IgD-negative memory B cell (primary cell): ENCODE measurements at regions not wholly inside any gene's neighbourhood (a gene's known extent, or its start where the extent isn't known, plus 50 kb on each side); places are given as distances from the start of the nearest gene placed in this dataset.
"Not testable (repeated sequence)": the region's sequence is repeated elsewhere in the genome, so short reads cannot be mapped to it uniquely, and the experiment has no call there.

Source experiments
- H3K27ac Mint-ChIP-seq, 3 donors: one replicate each; pipeline ENCODE4 v1.8.0; 2020 to 2022; ENCODE audit warnings: mild to moderate bottlenecking in 3 of 3, mixed read lengths in 3 of 3, moderate library complexity in 1 of 3
- H3K27me3 Mint-ChIP-seq: one replicate; pipeline ENCODE4 v1.8.0; 2021; ENCODE audit warnings: mixed read lengths
- H3K36me3 Mint-ChIP-seq: one replicate; pipeline ENCODE4 v1.8.0; 2020; ENCODE audit warnings: mild to moderate bottlenecking, mixed read lengths
- H3K4me1 Mint-ChIP-seq, 3 donors: one replicate each; pipeline ENCODE4 v1.8.0; 2020 to 2022; ENCODE audit warnings: mixed read lengths in 3 of 3, mild to moderate bottlenecking in 1 of 3
- H3K4me3 Mint-ChIP-seq, 4 donors: one replicate each; pipeline ENCODE4 v1.8.0; 2020 to 2022; ENCODE audit warnings: mild to moderate bottlenecking in 4 of 4, mixed read lengths in 4 of 4, moderate library complexity in 3 of 4
- H3K9me3 Mint-ChIP-seq, 3 donors: one replicate each; pipeline ENCODE4 v1.8.0; 2020 to 2021; ENCODE audit warnings: mixed read lengths in 3 of 3, mild to moderate bottlenecking in 1 of 3

- no peaks in the 10 kb centered on the region for H3K27me3 Mint-ChIP-seq
- peaks cover 3 to 8% (median 4%) of the 10 kb centered on the region in 3 donors for H3K9me3 Mint-ChIP-seq
- no peak overlapping the region for H3K27ac Mint-ChIP-seq
- no peak overlapping the region for H3K4me3 Mint-ChIP-seq
- H3K36me3 Mint-ChIP-seq: no peaks in the 10 kb centered on the region
- no peaks in the 10 kb centered on the region for H3K4me1 Mint-ChIP-seq
These were observed 807.8 kb downstream of the DSC3 start for GRCh38 chr18:30234755-30235154.

GRCh38 chr18:30211112-30211511 lies 831.4 kb downstream of the DSC3 start:
- Mint-ChIP-seq H3K27ac (no peak overlapping the region), H3K9me3 (peaks cover 0 to 7% (median 1%) of the 10 kb centered on the region in 3 donors), H3K36me3 (peaks cover 3% of the 10 kb centered on the region), H3K4me1 (no peaks in the 10 kb centered on the region), H3K4me3 (no peak overlapping the region), H3K27me3 (no peaks in the 10 kb centered on the region)

- Mint-ChIP-seq H3K27me3 (no peaks in the 10 kb centered on the region), H3K27ac (no peak overlapping the region), H3K4me1 (no peaks in the 10 kb centered on the region), H3K9me3 (peaks cover 2 to 7% (median 5%) of the 10 kb centered on the region in 3 donors), H3K4me3 (no peak overlapping the region), H3K36me3 (peaks cover 1% of the 10 kb centered on the region)
These were observed 834.0 kb downstream of the DSC3 start for GRCh38 chr18:30208546-30208945.

GRCh38 chr18:30192216-30192615 lies 850.3 kb downstream of the DSC3 start:
- Mint-ChIP-seq H3K9me3 (peaks cover 6 to 14% (median 13%) of the 10 kb centered on the region in 3 donors), H3K27me3 (no peaks in the 10 kb centered on the region), H3K4me3 (no peak overlapping the region), H3K27ac (no peak overlapping the region), H3K4me1 (peaks cover 0 to 2% (median 0%) of the 10 kb centered on the region in 3 donors), H3K36me3 (no peaks in the 10 kb centered on the region)

- Mint-ChIP-seq H3K9me3 (peaks cover 2 to 8% (median 2%) of the 10 kb centered on the region in 3 donors), H3K27me3 (no peaks in the 10 kb centered on the region), H3K4me1 (no peaks in the 10 kb centered on the region), H3K36me3 (no peaks in the 10 kb centered on the region), H3K27ac (no peak overlapping the region), H3K4me3 (no peak overlapping the region)
These were observed 856.3 kb downstream of the DSC3 start for GRCh38 chr18:30186245-30186644.

GRCh38 chr18:30177056-30177455 lies 865.5 kb downstream of the DSC3 start:
- H3K4me1 Mint-ChIP-seq: no peaks in the 10 kb centered on the region
- no peaks in the 10 kb centered on the region for H3K27me3 Mint-ChIP-seq
- H3K36me3 Mint-ChIP-seq: no peaks in the 10 kb centered on the region
- no peak overlapping the region for H3K27ac Mint-ChIP-seq
- peaks cover 0 to 9% (median 3%) of the 10 kb centered on the region in 3 donors for H3K9me3 Mint-ChIP-seq
- H3K4me3 Mint-ChIP-seq: no peak overlapping the region

GRCh38 chr18:30175621-30176225 lies 866.8 kb downstream of the DSC3 start:
- H3K36me3 Mint-ChIP-seq: no peaks in the 10 kb centered on the region
- H3K4me1 Mint-ChIP-seq: no peaks in the 10 kb centered on the region
- no peaks in the 10 kb centered on the region for H3K27me3 Mint-ChIP-seq
- H3K4me3 Mint-ChIP-seq: no peak overlapping the region
- H3K27ac Mint-ChIP-seq: no peak overlapping the region
- H3K9me3 Mint-ChIP-seq: peaks cover 0 to 9% (median 3%) of the 10 kb centered on the region in 3 donors

- Mint-ChIP-seq H3K36me3 (no peaks in the 10 kb centered on the region), H3K4me1 (no peaks in the 10 kb centered on the region), H3K4me3 (no peak overlapping the region), H3K27me3 (no peaks in the 10 kb centered on the region), H3K9me3 (peaks cover 0 to 9% (median 3%) of the 10 kb centered on the region in 3 donors), H3K27ac (no peak overlapping the region)
These were observed 867.4 kb downstream of the DSC3 start for GRCh38 chr18:30175061-30175574.

GRCh38 chr18:30163573-30163972 lies 879.0 kb downstream of the DSC3 start:
- Mint-ChIP-seq H3K36me3 (no peaks in the 10 kb centered on the region), H3K9me3 (peaks cover 0 to 2% (median 0%) of the 10 kb centered on the region in 3 donors), H3K27me3 (no peaks in the 10 kb centered on the region), H3K27ac (no peak overlapping the region), H3K4me1 (no peaks in the 10 kb centered on the region), H3K4me3 (no peak overlapping the region)

- no peak overlapping the region for H3K27ac Mint-ChIP-seq
- H3K4me1 Mint-ChIP-seq: no peaks in the 10 kb centered on the region
These were observed 882.4 kb downstream of the DSC3 start for GRCh38 chr18:30160124-30160523.

GRCh38 chr18:30150586-30151250 lies 891.8 kb downstream of the DSC3 start:
- Mint-ChIP-seq H3K27ac (no peak overlapping the region), H3K27me3 (no peaks in the 10 kb centered on the region), H3K4me1 (no peaks in the 10 kb centered on the region), H3K4me3 (no peak overlapping the region), H3K9me3 (peaks cover 0 to 4% (median 0%) of the 10 kb centered on the region in 3 donors), H3K36me3 (no peaks in the 10 kb centered on the region)

More at GRCh38 chr18:30160124-30160523, 882.4 kb downstream of the DSC3 start:
- Mint-ChIP-seq H3K36me3 (no peaks in the 10 kb centered on the region), H3K9me3 (peaks cover 0 to 4% (median 0%) of the 10 kb centered on the region in 3 donors), H3K4me3 (no peak overlapping the region), H3K27me3 (no peaks in the 10 kb centered on the region)

GRCh38 chr18:30149585-30149984 lies 893.0 kb downstream of the DSC3 start:
- H3K36me3 Mint-ChIP-seq: no peaks in the 10 kb centered on the region
- H3K4me1 Mint-ChIP-seq: no peaks in the 10 kb centered on the region
- peaks cover 0 to 8% (median 2%) of the 10 kb centered on the region in 3 donors for H3K9me3 Mint-ChIP-seq
- H3K27ac Mint-ChIP-seq: no peak overlapping the region
- H3K27me3 Mint-ChIP-seq: no peaks in the 10 kb centered on the region
- H3K4me3 Mint-ChIP-seq: no peak overlapping the region

GRCh38 chr18:30142870-30143269 lies 899.7 kb downstream of the DSC3 start:
- no peaks in the 10 kb centered on the region for H3K27me3 Mint-ChIP-seq
- H3K4me1 Mint-ChIP-seq: no peaks in the 10 kb centered on the region
- peaks cover 7 to 9% (median 9%) of the 10 kb centered on the region in 3 donors for H3K9me3 Mint-ChIP-seq
- H3K36me3 Mint-ChIP-seq: no peaks in the 10 kb centered on the region
- no peak overlapping the region for H3K4me3 Mint-ChIP-seq
- H3K27ac Mint-ChIP-seq: no peak overlapping the region

GRCh38 chr18:30142248-30142647 lies 900.3 kb downstream of the DSC3 start:
- Mint-ChIP-seq H3K27ac (no peak overlapping the region), H3K27me3 (no peaks in the 10 kb centered on the region), H3K36me3 (no peaks in the 10 kb centered on the region), H3K9me3 (peaks cover 7 to 9% (median 9%) of the 10 kb centered on the region in 3 donors), H3K4me1 (no peaks in the 10 kb centered on the region), H3K4me3 (no peak overlapping the region)

- not testable (repeated sequence) for H3K27ac Mint-ChIP-seq, H3K4me3 Mint-ChIP-seq, H3K36me3 Mint-ChIP-seq, H3K9me3 Mint-ChIP-seq, H3K4me1 Mint-ChIP-seq, H3K27me3 Mint-ChIP-seq
These were observed 901.0 kb downstream of the DSC3 start for GRCh38 chr18:30141506-30141905.
